ENCODE measurements at regions not wholly inside any gene's neighbourhood (a gene's known extent, or its start where the extent isn't known, plus 50 kb on each side); places are given as distances from the start of the nearest gene placed in this dataset.

DNA sequence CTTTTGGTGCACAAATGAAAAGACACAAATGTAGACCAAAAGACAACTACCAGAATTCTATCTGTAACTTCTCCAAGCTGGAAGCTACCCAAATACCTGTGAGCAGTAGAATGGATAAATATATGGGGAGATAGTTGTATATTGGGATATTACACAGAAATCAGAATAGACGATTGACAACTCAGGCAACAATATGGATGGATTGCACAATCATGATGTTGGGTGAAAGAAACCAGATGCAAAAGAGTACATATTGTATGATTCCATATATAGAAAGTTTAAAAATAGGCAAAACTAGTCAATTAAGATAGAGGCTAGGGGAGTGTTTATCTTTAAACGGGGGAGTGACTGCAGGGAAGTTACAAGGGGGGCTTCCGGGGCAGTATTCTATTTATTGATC lies 77.5 kb upstream of the NKD1 start:
- ATAC-seq, result no peak
- TF ChIP-seq, protein P1, sequence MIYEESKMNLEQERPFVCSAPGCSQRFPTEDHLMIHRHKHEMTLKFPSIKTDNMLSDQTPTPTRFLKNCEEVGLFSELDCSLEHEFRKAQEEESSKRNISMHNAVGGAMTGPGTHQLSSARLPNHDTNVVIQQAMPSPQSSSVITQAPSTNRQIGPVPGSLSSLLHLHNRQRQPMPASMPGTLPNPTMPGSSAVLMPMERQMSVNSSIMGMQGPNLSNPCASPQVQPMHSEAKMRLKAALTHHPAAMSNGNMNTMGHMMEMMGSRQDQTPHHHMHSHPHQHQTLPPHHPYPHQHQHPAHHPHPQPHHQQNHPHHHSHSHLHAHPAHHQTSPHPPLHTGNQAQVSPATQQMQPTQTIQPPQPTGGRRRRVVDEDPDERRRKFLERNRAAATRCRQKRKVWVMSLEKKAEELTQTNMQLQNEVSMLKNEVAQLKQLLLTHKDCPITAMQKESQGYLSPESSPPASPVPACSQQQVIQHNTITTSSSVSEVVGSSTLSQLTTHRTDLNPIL (CRISPR knock-in tag; IDR thresholded peaks at IDR 0.05; ENCODE audit: low read depth), result no peak
- TF ChIP-seq PPARA (CRISPR knock-in tag; IDR thresholded peaks at IDR 0.05; ENCODE audit: borderline replicate concordance) (no peak), SNAI2 (CRISPR knock-in tag; IDR thresholded peaks at IDR 0.05) (no peak), ZNF70 (CRISPR knock-in tag; IDR thresholded peaks at IDR 0.05) (no peak), BACH2 (CRISPR knock-in tag; IDR thresholded peaks at IDR 0.05; ENCODE audit: borderline replicate concordance) (no peak), ARNTL (CRISPR knock-in tag; IDR thresholded peaks at IDR 0.05; ENCODE audit: borderline replicate concordance, low read depth) (no peak)
- TF ChIP-seq, protein P2, sequence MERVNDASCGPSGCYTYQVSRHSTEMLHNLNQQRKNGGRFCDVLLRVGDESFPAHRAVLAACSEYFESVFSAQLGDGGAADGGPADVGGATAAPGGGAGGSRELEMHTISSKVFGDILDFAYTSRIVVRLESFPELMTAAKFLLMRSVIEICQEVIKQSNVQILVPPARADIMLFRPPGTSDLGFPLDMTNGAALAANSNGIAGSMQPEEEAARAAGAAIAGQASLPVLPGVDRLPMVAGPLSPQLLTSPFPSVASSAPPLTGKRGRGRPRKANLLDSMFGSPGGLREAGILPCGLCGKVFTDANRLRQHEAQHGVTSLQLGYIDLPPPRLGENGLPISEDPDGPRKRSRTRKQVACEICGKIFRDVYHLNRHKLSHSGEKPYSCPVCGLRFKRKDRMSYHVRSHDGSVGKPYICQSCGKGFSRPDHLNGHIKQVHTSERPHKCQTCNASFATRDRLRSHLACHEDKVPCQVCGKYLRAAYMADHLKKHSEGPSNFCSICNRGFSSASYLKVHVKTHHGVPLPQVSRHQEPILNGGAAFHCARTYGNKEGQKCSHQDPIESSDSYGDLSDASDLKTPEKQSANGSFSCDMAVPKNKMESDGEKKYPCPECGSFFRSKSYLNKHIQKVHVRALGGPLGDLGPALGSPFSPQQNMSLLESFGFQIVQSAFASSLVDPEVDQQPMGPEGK (CRISPR knock-in tag; IDR thresholded peaks at IDR 0.05; ENCODE audit: borderline replicate concordance), result no peak

DNA sequence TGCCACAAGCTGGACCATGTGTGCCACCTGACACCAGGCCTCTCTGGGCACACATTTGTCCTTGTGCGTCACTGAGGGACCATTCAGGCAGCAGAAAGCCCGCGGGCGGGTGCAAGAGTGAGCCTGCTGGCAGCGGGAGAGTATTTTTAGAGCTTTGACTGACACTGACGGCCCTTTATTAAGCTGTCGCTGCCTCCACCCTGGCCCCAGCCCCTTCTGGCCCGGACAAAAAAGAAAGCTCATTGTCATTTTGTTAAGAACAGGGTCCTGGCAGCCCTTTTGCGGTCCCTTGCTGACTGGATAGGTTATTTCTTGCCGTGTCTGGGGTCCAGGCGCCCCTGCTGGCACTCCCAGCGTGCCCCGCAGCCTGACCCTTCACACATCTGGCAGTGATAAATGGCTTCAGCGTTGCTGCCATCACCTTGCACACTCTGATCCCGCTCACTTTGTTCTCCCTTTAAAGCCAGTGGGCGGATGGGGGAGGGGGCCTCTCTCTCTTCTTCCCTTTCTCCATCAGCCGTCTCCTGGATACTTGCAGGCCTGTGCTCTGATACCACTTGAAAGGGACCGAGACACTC lies 78.4 kb upstream of the NKD1 start:
- TF ChIP-seq, protein P3, sequence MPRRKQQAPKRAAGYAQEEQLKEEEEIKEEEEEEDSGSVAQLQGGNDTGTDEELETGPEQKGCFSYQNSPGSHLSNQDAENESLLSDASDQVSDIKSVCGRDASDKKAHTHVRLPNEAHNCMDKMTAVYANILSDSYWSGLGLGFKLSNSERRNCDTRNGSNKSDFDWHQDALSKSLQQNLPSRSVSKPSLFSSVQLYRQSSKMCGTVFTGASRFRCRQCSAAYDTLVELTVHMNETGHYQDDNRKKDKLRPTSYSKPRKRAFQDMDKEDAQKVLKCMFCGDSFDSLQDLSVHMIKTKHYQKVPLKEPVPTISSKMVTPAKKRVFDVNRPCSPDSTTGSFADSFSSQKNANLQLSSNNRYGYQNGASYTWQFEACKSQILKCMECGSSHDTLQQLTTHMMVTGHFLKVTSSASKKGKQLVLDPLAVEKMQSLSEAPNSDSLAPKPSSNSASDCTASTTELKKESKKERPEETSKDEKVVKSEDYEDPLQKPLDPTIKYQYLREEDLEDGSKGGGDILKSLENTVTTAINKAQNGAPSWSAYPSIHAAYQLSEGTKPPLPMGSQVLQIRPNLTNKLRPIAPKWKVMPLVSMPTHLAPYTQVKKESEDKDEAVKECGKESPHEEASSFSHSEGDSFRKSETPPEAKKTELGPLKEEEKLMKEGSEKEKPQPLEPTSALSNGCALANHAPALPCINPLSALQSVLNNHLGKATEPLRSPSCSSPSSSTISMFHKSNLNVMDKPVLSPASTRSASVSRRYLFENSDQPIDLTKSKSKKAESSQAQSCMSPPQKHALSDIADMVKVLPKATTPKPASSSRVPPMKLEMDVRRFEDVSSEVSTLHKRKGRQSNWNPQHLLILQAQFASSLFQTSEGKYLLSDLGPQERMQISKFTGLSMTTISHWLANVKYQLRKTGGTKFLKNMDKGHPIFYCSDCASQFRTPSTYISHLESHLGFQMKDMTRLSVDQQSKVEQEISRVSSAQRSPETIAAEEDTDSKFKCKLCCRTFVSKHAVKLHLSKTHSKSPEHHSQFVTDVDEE (CRISPR knock-in tag; IDR thresholded peaks at IDR 0.05), result no peak
- TF ChIP-seq ZNF70 (CRISPR knock-in tag; IDR thresholded peaks at IDR 0.05) (no peak), ZC3H10 (CRISPR knock-in tag; IDR thresholded peaks at IDR 0.05) (no peak), ESRRG (CRISPR knock-in tag; IDR thresholded peaks at IDR 0.05) (no peak), ISL1 (CRISPR knock-in tag; IDR thresholded peaks at IDR 0.05) (no peak), CSDC2 (CRISPR knock-in tag; IDR thresholded peaks at IDR 0.05) (no peak), ZFP30 (CRISPR knock-in tag; IDR thresholded peaks at IDR 0.05) (no peak), ZFP3 (CRISPR knock-in tag; IDR thresholded peaks at IDR 0.05) (no peak), PPARA (CRISPR knock-in tag; IDR thresholded peaks at IDR 0.05; ENCODE audit: borderline replicate concordance) (no peak), ZNF565 (CRISPR knock-in tag; conservative IDR thresholded peaks at IDR 0.05; ENCODE audit: low read depth) (no peak), BACH2 (CRISPR knock-in tag; IDR thresholded peaks at IDR 0.05; ENCODE audit: borderline replicate concordance) (no peak), ARNTL (CRISPR knock-in tag; IDR thresholded peaks at IDR 0.05; ENCODE audit: borderline replicate concordance, low read depth) (no peak)
- TF ChIP-seq, protein P1 (CRISPR knock-in tag; IDR thresholded peaks at IDR 0.05; ENCODE audit: low read depth), result no peak
- TF ChIP-seq, protein P4, sequence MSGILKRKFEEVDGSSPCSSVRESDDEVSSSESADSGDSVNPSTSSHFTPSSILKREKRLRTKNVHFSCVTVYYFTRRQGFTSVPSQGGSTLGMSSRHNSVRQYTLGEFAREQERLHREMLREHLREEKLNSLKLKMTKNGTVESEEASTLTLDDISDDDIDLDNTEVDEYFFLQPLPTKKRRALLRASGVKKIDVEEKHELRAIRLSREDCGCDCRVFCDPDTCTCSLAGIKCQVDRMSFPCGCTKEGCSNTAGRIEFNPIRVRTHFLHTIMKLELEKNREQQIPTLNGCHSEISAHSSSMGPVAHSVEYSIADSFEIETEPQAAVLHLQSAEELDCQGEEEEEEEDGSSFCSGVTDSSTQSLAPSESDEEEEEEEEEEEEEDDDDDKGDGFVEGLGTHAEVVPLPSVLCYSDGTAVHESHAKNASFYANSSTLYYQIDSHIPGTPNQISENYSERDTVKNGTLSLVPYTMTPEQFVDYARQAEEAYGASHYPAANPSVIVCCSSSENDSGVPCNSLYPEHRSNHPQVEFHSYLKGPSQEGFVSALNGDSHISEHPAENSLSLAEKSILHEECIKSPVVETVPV (CRISPR knock-in tag; IDR thresholded peaks at IDR 0.05), result no peak
- TF ChIP-seq, protein P2 (CRISPR knock-in tag; IDR thresholded peaks at IDR 0.05; ENCODE audit: borderline replicate concordance), result no peak
- ATAC-seq, result no peak

DNA sequence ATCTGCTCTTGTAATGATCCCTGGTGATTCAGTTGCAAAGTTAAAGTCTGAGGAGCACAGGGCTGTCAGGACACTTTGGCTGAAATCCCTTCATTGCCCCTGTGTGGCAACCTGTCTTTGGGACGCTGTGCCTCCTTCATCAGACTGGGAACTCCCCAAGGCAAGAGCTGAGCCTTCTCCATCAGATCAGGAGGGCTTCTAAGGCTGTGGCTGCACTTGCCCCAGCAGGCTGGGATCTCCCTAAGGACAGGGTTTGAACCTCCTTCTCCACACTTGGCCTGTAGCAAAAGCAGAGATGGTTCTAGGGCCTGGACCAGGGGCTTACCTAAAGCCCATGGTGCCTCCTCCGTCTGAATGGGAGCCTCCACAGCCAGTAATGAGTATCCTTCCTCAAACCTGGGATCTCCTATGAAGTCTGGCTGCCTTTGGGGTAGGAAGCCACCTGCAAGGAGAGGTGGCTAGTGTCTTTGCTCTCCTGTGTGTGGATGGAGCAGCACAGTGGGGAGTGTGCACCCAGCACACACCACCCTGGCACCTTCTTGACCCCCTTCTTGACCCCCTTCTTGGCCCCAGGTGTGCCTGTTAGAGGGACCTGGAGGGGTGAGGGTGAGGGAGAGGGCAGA lies 79.0 kb upstream of the NKD1 start:
- ATAC-seq, result no peak
- TF ChIP-seq TCF4 (CRISPR knock-in tag; IDR thresholded peaks at IDR 0.05; ENCODE audit: borderline replicate concordance), result no peak
- no peak for TF ChIP-seq ESRRG (CRISPR knock-in tag; IDR thresholded peaks at IDR 0.05)
- no peak for TF ChIP-seq ZNF565 (CRISPR knock-in tag; conservative IDR thresholded peaks at IDR 0.05; ENCODE audit: low read depth)
